ENCODE measurements at regions not wholly inside any gene's neighbourhood (a gene's known extent, or its start where the extent isn't known, plus 50 kb on each side); places are given as distances from the start of the nearest gene placed in this dataset.
"Not testable (repeated sequence)": the region's sequence is repeated elsewhere in the genome, so short reads cannot be mapped to it uniquely, and the experiment has no call there.

DNA sequence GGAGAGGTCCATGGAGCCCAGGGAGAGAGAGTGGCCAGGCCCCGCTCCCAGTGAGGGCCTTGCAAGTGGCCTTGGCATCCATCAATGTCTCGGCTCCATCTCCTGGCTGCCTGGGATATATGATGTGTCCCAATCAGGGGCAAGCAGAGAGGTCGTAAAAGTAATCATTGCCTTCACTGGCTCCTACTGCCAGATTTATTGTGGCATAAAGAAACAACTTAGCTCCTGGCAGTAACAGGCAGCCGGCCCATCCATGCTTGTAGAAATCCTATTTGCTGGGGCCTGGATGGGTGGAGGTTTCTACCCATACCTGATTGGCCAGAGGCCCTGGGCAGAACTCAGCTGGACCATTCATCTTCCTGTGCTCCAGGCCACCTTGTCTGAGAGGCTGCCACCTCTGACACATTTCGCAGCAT lies 272.6 kb downstream of the MATN1 start:
- peak; percentile 16 for DNase-seq

DNA sequence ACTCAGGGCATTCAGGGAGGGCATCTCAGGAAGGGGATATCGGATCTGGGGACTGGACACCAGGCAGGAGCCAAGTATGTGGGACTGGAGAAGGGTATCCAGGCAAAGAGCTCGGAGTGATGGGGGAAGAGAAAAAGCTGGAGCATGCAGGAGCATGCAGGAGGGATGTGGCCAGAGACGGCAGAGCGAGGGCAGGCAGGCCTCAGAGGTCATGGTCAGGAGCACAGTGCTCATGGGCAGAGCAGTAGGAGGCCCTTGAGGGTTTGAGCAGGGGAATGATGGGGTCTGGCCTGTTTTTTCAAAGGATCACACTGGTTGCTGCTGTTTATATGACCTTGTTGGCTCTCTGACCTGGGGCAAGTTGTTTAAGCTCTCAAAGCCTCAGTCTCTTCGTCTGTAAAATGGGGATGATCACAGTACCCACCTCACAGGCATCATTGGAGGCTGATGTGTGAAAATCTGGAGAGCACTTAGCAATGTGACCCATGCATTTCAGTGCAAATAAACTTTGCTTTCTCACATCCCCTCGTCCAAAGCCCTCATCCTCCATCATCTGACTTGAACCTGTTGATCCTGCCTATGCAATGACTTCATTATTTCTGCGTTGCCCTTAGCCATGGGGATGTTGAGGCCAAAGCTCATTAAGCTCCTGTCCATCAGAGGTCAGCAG lies 273.1 kb downstream of the MATN1 start:
- DNase-seq = no peak

DNA sequence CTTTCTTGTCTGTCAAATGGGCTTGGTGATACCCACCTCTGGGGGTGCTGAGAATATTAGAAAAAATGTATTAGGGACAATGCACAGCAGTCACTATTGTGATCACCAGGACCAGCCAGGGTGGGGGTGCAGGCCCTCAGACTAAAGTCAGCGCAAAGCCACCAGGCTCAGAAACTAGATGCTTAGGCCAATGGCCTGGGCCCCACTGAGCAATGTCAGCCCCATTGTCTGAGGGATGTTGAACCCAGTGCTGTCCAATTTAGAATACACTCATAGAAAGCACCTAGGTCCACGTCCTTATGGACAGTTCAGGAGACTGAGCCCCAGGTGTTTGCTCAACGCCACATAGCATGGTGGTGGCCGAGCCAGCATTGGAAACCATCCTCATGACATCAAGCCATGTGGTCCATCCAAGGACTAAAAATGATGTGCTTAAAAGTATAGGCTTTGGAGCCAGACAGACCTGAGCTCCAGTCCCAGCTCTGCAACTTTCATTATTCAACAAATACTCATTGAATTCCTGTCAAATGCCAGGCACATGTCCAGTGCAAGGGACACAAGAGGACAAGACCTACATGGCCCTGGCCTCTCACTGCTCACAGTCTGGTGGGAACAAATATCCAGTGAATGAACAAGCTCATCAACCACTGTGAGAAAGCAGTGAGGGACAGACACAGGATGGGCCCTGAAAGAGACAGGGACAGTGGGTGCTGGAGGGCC lies 273.8 kb downstream of the MATN1 start:
- no peak for DNase-seq

DNA sequence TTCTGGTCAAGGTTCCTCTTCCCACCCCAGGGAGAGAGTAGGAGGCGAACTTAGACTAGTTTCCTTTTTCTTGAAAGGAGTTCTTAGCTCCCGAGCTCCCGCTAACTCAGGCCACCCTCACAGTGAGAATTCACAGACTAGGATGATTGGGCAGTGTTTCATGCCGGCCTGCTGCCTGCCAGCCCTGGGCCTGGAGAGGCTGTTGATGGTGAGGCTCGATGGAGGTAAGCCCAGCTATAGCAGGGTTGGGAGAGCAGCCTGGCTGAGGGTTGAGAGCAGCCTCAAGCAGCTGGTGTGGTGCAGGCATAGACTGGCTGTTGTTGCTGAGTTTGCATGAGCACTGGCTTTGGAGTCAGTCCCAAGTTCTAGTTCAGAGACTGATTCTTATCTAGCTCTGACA lies 274.4 kb downstream of the MATN1 start:
- no peak for DNase-seq

DNA sequence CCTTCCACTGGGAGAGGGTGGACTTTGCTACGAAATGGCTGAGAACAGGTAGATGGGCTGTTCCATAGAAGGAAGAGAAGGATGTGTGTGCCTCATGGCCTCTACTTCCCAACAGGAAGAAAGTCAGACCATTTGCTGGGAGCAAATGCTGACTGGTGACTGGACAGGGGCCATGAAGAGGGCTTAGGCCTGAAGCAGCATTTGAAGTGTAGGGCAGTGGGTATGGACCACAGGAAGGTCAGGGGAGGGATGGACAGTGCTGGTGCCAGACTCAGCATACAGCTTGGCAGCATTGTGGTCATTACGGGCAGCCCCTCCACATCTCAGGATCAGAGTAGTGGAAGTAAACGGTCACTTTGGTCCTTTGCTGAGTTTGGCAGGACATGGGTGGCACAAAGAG lies 275.7 kb downstream of the MATN1 start:
- DNase-seq = no peak

DNA sequence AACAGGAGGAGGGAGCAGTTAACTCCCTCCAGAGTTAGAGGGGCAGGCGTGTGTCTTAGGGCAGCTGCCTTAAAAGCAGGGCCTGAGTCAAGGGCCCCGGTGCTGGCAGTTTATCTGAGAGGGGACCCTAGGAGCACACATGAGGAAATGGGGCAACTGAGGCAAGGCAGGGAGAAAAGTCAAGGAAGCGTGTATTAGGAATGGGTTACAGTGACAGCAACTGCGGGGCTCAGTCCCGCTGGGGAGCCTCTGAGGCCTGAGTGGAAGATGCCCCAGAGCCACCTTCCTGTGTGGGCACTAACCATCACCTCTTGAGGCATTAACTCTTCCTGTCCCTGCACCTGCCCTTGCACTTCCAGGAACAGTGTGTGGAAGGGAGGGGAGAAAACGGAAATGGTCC lies 276.3 kb downstream of the MATN1 start:
- no peak for DNase-seq

DNA sequence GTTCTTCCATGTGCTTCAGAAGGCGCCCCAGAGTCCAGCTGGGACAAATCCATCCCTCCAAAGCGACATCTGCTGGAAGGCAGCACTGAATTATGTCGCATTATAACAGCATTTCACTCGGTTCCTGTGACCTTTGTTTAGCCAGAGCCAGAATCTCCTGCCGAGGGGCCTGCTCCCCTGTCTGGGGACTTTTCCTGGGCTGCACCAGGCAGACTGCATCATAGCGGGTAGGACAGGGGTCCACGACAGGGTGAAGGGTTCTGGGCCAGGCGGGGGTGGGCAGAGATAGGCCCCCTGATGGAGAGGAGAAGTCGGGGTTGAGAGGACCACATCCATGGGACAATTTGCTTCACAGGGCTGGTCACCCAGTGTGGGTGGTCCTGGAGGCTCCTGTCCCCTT lies 276.9 kb downstream of the MATN1 start:
- DNase-seq = no peak

DNA sequence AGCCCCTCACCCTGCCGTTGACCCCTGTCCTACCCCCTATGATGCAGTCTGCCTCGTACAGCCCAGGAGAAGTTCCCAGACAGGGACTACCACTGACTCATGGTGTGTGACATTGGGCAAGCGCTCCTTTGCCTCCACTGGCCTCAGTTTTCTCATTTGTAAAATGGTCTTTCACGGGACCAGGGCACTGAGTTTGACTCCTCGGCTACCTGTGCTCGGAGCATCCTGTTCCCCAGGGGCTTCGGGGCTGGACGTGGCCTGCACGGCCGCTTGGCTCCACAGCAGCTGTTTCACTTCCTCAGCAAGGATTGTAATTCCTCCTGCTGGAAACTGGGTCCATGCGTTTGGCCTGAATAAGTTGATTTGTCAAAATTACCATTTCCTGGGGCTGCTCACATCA lies 277.3 kb downstream of the MATN1 start:
- DNase-seq = no peak

DNA sequence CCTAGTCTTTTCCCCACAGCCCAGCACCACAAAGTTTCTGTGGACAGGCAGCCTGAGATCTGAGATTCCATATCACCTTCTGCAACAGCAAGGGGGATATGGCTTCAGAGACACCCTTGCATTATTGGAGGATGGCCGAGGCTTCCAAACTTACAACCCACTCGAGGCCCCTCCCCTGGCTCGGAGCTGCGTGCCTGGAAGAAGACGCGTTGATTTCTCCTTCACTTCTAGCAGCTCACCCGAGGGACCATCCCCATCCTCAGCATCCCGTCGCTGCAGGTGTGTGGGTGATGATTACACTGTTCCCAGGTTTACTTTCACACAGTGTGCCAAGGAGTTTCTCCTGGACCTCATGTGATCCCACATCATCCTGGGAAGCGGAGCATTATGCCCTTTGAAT lies 277.9 kb downstream of the MATN1 start:
- DNase-seq = no peak

DNA sequence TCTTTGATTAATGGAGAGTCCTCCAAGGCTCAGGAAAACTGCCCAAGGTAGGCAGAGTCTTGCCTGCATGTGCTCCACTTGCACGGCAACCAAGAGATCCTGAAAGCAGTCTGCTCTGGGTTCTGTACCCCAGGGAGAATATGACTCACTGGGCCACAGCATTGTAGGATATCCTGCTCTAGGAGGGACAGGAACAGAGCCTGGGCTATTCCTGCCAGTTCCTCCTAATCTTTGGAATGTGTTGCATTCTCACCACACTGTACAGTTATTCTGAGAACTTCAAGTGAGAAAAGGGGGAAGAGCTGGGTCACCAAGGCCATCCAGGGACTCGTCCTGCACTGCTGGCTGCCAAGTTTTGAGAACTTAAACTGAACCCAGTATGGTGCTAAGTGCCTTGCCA lies 278.5 kb downstream of the MATN1 start:
- DNase-seq = no peak

DNA sequence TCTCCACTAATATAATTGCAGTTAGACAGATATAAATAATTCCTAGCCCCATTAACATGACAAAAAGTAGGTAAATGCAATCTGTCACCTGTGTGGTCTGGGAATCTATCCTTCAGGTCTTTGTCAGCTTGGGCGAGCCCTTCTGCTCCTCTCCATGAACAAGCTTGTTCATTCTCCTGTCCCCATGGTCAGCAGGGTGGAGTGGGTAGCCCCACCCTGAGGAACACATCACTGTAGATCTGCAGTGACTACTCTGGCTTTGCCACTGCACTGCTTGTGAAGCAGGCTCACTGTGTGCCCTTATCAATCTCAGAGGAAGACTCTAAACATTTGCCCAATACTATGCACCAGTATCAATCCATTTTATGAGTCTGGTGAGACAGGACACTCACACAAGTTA lies 279.0 kb downstream of the MATN1 start:
- DNase-seq = no peak

DNA sequence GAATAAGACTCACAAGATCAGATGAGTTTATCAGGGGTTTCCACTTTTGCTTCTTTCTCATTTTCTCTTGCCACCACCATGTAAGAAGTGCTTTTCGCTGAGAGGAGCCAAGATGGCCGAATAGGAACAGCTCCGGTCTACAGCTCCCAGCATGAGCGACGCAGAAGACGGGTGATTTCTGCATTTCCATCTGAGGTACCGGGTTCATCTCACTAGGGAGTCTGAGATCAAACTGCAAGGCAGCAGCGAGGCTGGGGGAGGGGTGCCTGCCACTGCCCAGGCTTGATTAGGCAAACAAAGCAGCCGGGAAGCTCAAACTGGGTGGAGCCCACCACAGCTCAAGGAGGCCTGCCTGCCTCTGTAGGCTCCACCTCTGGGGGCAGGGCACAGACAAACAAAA lies 285.1 kb downstream of the MATN1 start:
- not testable (repeated sequence) for DNase-seq

DNA sequence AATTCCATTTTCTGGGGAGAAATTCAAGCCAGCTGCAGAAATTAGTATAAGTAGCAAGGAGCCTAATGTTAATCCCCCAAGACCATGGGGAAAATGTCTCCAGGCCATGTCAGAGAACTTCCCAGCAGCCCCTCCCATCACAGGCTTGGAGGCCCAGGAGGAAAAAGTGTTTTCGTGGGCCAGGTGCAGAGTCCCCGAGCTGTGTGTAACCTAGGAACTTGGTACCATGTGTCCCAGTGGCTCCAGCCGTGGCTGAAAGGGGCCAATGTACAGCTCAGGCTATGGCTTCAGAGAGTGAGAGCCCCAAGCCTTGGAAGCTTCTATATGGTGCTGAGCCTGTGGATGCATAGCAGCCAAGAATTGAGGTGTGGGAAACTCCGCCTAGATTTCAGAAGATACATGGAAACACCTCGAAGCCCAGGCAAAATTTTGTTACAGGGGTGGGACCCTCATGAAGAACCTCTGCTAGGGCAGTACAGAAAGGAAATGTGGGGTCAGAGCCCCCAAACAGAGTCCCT lies 286.3 kb downstream of the MATN1 start:
- DNase-seq = no peak

DNA sequence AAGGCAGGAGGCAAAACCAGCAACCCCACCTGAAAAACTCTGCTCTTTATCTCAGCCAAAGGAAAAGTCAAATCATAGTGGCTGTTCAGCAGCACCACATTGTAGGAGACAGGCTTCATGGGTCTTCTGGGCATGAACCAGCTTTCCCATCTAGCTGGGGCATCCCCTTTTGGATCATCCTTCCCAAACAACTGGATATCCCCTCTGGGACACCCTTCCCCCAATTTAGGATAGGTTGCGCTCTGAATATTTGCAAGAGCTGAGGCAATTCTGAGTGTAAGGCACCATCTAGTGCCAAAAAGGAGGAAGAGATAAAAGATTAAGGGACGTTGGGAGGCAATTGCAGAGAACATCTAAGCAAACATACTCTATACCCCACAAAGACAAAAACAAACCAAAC lies 295.8 kb downstream of the MATN1 start:
- no peak for DNase-seq

DNA sequence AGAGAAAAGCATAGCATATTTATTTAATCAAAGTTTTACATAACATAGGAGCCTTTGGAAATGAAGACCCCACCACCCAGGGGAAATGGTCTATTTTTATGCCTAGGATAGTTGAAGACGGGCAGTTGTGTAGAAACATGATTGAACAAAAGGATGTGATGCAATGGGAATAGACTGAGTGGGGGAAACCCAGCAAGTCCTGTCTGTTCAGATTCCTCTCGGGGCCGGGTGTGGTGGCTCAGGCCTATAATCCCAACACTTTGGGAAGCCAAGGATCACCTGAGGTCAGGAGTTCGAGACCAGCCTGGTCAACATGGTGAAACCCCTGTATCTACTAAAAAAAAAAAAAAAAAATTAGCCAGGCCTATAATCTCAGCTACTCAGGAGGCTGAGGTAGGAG lies 298.3 kb downstream of the MATN1 start:
- no peak for DNase-seq

DNA sequence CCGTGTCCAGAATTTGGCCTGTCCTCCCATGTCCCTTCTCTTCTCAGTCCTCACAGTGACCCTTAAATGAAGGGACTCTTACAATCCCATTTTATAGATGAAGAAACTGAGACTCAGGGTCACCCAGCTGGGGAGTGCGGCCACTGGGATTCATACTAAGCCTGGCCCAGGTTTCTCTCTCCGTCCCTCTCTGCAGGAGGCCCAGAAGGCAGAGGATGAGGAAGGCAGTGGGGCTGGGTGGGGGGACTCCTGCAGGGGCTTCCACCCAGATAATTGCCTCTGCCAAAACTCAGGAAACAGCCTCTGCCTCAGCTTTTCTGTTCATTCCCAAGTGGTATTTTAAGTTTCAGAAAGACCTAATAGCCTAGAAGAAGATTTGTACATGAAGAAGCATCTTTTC lies 299.8 kb downstream of the MATN1 start:
- DNase-seq = no peak

DNA sequence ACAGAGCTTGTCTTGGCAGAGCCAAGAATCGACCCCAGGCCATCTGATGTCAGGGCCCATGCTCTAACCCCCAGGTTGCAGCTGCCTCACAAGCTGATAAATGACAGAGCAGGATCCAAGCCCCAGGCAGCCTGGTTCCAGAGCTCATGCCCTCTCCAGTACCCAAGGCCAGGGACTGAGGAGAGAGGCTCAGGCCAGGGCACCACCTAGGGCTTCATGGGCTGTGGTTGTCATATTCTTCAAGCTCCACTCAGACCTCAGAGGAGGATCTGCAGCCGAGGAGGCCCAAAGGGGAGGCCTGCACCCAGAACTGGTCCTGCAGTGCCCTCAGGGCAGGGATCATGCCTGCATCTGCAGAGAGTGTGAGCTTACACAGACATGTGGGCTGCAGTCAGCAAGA lies 301.1 kb downstream of the MATN1 start:
- DNase-seq = no peak

DNA sequence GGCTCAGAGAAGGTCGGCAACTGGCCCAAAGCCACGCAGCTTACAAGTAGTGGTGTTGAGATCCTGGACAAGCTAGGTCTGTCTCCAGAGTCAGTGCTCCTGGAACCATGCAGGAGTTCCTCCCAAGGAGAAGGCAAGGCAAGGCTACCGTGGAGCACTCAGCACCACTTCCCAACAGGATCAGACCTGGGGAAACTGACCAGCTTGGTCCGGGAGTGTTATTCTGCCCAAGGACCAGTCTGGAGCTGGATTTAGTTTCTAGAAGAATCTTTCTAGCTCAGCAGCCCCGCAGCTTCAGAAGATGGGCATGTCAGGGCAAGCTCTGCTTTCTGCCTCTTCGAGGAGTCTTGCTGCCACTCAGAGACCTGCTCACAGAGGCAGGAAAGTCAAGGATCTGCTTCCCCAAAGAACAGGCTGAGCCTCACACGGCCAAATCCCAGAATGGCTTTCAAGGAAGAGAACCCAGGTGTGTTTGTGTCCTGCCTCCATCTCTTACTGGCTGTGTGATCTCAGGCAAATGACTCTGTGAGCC lies 302.8 kb downstream of the MATN1 start:
- DNase-seq = no peak

DNA sequence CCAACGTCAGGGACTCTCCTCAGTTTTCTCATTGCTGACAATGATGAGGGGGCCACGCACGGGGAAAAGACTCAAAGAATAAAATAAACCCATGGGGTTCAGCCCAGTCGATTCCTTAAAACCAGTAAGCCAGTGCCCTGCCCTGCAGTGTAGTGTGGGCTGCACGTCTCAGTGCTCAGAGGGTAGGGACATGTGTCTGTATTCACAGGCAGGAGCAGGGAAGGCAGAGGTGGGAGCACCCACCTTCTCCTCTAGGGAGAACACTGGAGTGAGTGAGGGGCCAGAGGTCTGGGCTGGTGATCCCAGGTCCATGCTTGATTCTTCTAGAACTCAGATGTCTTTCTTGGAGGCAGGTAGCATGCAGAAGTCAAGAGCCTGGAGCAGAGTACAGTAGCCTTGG lies 303.6 kb downstream of the MATN1 start:
- DNase-seq = no peak

DNA sequence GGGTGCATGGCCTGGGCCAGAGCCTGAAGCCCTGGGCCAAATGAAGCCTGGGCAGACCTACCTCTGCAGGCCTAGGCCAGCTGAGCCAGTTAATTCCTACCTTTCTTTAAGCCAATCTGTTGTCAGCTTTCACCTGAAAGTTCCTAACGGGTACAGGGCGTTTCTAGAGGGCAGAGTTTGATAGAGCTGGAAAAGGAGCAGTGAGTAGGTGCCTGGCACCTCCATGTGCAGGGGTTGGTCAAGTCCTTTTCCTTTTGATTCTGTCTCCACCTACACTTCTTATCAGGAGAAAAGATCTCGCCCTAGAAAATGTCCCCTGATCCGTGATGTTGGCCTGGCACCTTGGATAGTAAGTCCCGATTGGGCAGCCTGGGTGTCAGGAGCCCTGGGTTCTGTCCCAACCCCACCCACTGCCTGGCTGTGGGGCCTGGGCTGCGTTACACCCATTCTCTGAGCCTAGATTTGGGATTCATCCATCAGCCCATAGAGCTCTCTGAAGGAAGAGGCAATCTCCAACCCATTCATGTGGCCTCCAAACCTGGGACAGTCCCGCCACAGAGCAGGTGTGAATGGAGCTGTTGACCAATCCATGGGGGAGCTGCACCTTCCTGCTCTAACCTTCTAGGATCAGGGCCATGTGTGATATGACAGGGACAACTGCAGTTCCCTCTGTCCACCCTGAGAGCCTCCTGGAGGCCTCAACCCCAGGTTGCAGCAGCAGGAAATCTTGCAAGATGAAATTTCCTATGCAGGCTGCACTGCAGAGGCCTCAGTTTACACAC lies 304.3 kb downstream of the MATN1 start:
- DNase-seq = no peak

DNA sequence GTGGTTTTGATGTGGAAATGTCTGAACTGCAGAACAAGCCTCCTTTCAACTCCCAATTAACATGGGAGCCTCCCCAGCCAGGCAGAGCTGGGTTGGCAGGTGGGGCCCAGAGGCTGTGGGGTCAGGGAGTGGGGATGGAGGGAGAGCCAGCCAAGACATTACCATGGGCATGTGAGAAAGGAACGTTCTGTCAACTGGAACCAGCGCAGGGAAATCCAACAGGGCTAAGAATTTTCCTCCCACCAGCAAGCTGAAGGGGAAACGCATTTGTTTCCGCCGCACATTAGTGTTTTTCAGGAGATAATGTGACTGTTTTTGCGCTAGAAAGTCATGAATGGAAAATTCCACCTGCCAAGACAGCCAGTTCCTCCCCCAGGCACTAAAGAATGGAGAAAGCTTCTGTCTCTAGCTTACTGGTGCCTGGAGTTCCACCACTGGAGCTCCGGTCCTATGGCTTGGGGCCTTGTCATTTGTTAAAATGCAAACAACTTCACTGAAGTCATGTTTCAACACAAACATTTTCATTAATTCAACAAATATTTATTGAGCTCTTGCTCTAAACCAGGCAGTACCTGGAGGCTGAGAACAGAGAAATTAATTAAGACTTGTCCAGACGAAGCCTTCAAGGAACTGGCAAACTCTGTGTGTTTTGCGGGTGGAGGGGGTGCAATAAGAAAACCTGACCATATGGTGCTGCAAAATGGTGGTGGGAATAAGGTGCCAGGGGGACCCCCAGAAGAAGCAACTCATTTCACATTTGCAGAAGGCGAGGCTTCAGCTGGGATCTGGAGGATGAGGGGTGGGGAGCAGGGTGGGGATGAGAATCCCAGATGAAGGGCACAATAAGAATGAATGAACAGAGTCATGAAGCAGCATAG lies 305.1 kb downstream of the MATN1 start:
- DNase-seq = no peak

DNA sequence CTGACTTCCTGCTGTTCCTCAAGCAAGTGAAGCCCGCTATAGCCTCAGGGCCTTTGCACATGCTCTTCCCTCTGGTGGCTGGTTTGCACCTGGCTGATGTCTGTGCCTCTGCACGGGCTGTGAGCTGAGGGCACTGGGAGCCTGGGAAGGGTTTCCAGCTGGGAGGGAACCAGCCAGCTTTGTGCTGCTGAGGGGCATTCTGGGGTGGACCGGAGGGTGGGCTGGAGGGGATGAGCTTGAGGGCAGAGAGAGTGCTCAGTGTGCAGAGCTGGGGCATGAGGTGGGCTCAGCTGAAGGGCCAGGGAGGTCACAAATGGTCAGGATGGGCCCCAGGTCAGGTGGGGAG lies 305.7 kb downstream of the MATN1 start:
- DNase-seq = no peak
